ENCODE measurements at regions not wholly inside any gene's neighbourhood (a gene's known extent, or its start where the extent isn't known, plus 50 kb on each side); places are given as distances from the start of the nearest gene placed in this dataset.

DNA sequence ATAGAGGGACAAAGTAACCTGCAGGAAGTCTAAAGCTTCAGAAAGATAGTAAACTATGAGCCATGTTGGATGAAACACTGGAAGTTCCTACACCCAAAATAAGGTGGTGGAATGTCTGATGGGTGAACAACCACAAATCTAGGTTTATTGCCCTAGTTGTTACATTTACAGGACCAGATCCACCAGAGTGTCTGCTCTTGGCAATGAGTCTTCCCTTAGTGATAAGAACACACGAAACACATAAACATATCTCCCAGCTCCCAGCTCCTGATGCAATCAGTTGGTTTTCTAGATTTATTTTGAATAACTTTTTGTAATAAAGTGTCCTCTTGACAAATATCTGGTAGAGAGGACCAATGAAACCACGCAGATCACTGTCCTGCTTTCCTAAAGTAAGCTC lies 329.7 kb upstream of the WWC1 start:
- H2AFZ ChIP-seq (ENCODE audit: low read depth, low read length) = no peak overlapping the region
- no peaks in the 10 kb centered on the region for H4K20me1 ChIP-seq (replicated peaks; ENCODE audit: control insufficient read depth, extremely low read depth, insufficient read depth, low read length)
- dilution Hi-C loops (cut with MboI; ENCODE audit: extremely low pct_ligation_motif_present, low sequenced_read_pairs) = no loop called here
- no peaks in the 10 kb centered on the region for H3K36me3 ChIP-seq (ENCODE audit: control insufficient read depth in 2 of 2, extremely low read depth in 1 of 2, insufficient read depth in 2 of 2, low read length in 2 of 2)
- H3K4me2 ChIP-seq (ENCODE audit: insufficient read depth, low read length) = no peak overlapping the region
- no peaks in the 10 kb centered on the region for H3K9me3 ChIP-seq (replicated peaks; ENCODE audit: control insufficient read depth, insufficient read depth, low read length)
- H3K9me1 ChIP-seq (replicated peaks; ENCODE audit: control insufficient read depth, extremely low read depth, insufficient read depth, low read length) = no peaks in the 10 kb centered on the region
- no TSS peak for BruUV-seq (replicated peaks)
- no peak overlapping the region for H3K9ac ChIP-seq (replicated peaks; ENCODE audit: extremely low read depth, insufficient read depth, low read length)
- TF ChIP-seq FOS (IDR thresholded peaks at IDR 0.05; ENCODE audit: borderline replicate concordance, insufficient read depth, low read length) (no peak), JUN (IDR thresholded peaks at IDR 0.05; ENCODE audit: borderline replicate concordance, insufficient read depth, insufficient read length, low read depth) (no peak), POLR2A (IDR thresholded peaks at IDR 0.05; ENCODE audit: low read depth, low read length) (no peak), POLR2AphosphoS5 (IDR thresholded peaks at IDR 0.05; ENCODE audit: insufficient read depth, low read depth, low read length) (no peak)
- no peaks in the 10 kb centered on the region for H3K4me1 ChIP-seq (ENCODE audit: control insufficient read depth, extremely low read depth, insufficient read depth, low read length)
- H3K27me3 ChIP-seq (ENCODE audit: control insufficient read depth in 2 of 2, insufficient read depth in 2 of 2, low read length in 2 of 2) = no peaks in the 10 kb centered on the region
- POLR2A ChIA-PET = no interaction called here
- CTCF ChIA-PET = no interaction called here
- no peak overlapping the region for H3K27ac ChIP-seq (ENCODE audit: insufficient read depth, low read depth, low read length)
- H3K79me2 ChIP-seq (ENCODE audit: control insufficient read depth, insufficient read depth, low read length) = no peaks in the 10 kb centered on the region
- DNase-seq (ENCODE audit: low read depth, low spot score) (no peak), FAIRE-seq (no peak)
- H3K4me3 ChIP-seq (replicated peaks in 1 of 3; ENCODE audit: insufficient read depth in 1 of 3, low read depth in 1 of 3, low read length in 3 of 3) = no peak overlapping the region
- intact Hi-C loops (cut with micrococcal nuclease) = no loop called here

DNA sequence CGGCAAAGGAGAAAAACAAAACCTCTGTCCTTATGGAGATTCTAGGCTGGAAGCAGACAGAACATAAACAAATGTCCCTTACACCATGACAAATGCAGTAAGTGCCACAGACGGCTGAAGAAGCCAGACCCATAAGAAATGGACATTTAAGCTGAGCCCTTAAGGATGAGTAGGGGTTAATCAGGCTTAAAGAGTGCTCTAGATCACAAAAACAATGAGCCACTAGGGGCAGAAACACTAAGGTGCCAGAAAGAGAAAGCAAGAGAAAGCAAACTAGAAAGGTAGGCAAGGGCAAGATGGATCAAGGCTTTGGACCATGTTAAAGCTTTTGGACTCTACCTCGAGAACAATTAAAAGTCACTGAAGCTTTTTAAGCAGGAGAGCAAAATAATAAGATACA lies 326.9 kb upstream of the WWC1 start:
- H3K27me3 ChIP-seq (ENCODE audit: control insufficient read depth in 2 of 2, insufficient read depth in 2 of 2, low read length in 2 of 2) = no peaks in the 10 kb centered on the region
- intact Hi-C loops (cut with micrococcal nuclease) = no loop called here
- CTCF ChIA-PET = no interaction called here
- H3K4me1 ChIP-seq (ENCODE audit: control insufficient read depth, extremely low read depth, insufficient read depth, low read length) = no peaks in the 10 kb centered on the region
- no peaks in the 10 kb centered on the region for H3K79me2 ChIP-seq (ENCODE audit: control insufficient read depth, insufficient read depth, low read length)
- H3K9me1 ChIP-seq (replicated peaks; ENCODE audit: control insufficient read depth, extremely low read depth, insufficient read depth, low read length) = no peaks in the 10 kb centered on the region
- no peak overlapping the region for H3K9ac ChIP-seq (replicated peaks; ENCODE audit: extremely low read depth, insufficient read depth, low read length)
- H3K27ac ChIP-seq (ENCODE audit: insufficient read depth, low read depth, low read length) = no peak overlapping the region
- H3K9me3 ChIP-seq (replicated peaks; ENCODE audit: control insufficient read depth, insufficient read depth, low read length) = no peaks in the 10 kb centered on the region
- FAIRE-seq = no peak
- no peak for TF ChIP-seq GATA2 (IDR thresholded peaks at IDR 0.05; ENCODE audit: insufficient read depth, insufficient read length, low read depth, low read length)
- TF ChIP-seq, protein P1, sequence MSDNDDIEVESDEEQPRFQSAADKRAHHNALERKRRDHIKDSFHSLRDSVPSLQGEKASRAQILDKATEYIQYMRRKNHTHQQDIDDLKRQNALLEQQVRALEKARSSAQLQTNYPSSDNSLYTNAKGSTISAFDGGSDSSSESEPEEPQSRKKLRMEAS (IDR thresholded peaks at IDR 0.05; ENCODE audit: insufficient read depth, insufficient read length) = no peak
- TF ChIP-seq POLR2AphosphoS5 (IDR thresholded peaks at IDR 0.05; ENCODE audit: insufficient read depth, low read depth, low read length) = no peak
- TF ChIP-seq POLR2A (IDR thresholded peaks at IDR 0.05; ENCODE audit: low read depth, low read length) = no peak
- no peak for TF ChIP-seq FOS (IDR thresholded peaks at IDR 0.05; ENCODE audit: borderline replicate concordance, insufficient read depth, low read length)
- TF ChIP-seq, protein P2, sequence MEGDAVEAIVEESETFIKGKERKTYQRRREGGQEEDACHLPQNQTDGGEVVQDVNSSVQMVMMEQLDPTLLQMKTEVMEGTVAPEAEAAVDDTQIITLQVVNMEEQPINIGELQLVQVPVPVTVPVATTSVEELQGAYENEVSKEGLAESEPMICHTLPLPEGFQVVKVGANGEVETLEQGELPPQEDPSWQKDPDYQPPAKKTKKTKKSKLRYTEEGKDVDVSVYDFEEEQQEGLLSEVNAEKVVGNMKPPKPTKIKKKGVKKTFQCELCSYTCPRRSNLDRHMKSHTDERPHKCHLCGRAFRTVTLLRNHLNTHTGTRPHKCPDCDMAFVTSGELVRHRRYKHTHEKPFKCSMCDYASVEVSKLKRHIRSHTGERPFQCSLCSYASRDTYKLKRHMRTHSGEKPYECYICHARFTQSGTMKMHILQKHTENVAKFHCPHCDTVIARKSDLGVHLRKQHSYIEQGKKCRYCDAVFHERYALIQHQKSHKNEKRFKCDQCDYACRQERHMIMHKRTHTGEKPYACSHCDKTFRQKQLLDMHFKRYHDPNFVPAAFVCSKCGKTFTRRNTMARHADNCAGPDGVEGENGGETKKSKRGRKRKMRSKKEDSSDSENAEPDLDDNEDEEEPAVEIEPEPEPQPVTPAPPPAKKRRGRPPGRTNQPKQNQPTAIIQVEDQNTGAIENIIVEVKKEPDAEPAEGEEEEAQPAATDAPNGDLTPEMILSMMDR (IDR thresholded peaks at IDR 0.05; ENCODE audit: extremely low read depth in 1 of 2, insufficient read depth in 1 of 2, low read depth in 1 of 2, low read length in 2 of 2) = no peak
- no peak for TF ChIP-seq MYC (IDR thresholded peaks at IDR 0.05; ENCODE audit: low read depth, low read length)
- TF ChIP-seq EZH2 (IDR thresholded peaks at IDR 0.05; ENCODE audit: borderline replicate concordance, low read depth, low read length, severe bottlenecking) = no peak
- no peak for TF ChIP-seq JUN (IDR thresholded peaks at IDR 0.05; ENCODE audit: borderline replicate concordance, insufficient read depth, insufficient read length, low read depth)
- no peak overlapping the region for H2AFZ ChIP-seq (ENCODE audit: low read depth, low read length)
- POLR2A ChIA-PET = no interaction called here
- H3K36me3 ChIP-seq (ENCODE audit: control insufficient read depth in 2 of 2, extremely low read depth in 1 of 2, insufficient read depth in 2 of 2, low read length in 2 of 2) = no peaks in the 10 kb centered on the region
- no peak overlapping the region for H3K4me3 ChIP-seq (replicated peaks in 1 of 3; ENCODE audit: insufficient read depth in 1 of 3, low read depth in 1 of 3, low read length in 3 of 3)
- no TSS peak for BruUV-seq (replicated peaks)
- H3K4me2 ChIP-seq (ENCODE audit: insufficient read depth, low read length) = no peak overlapping the region
- DNase-seq (ENCODE audit: low read depth, low spot score) = no peak
- dilution Hi-C loops (cut with MboI; ENCODE audit: extremely low pct_ligation_motif_present, low sequenced_read_pairs) = no loop called here
- no peaks in the 10 kb centered on the region for H4K20me1 ChIP-seq (replicated peaks; ENCODE audit: control insufficient read depth, extremely low read depth, insufficient read depth, low read length)

All from endothelial cell of umbilical vein (primary cell).